Glutamatergic neuron (in vitro differentiated cells): ENCODE measurements at regions not wholly inside any gene's neighbourhood (a gene's known extent, or its start where the extent isn't known, plus 50 kb on each side); places are given as distances from the start of the nearest gene placed in this dataset.

ENCODE experiments used
- DNase-seq: peaks from one replicate; pipeline ENCODE4 v3.0.0; 2022
- H3K27ac Mint-ChIP-seq: one replicate; pipeline ENCODE4 v1.8.0; 2020; ENCODE audit warnings: mild to moderate bottlenecking, mixed read lengths, inconsistent platforms; ENCODE audit not compliant: unreplicated experiment
- H3K27me3 Mint-ChIP-seq: one replicate; pipeline ENCODE4 v1.8.0; 2020; ENCODE audit warnings: mild to moderate bottlenecking, moderate library complexity, mixed read lengths, inconsistent platforms; ENCODE audit not compliant: unreplicated experiment
- H3K36me3 Mint-ChIP-seq: one replicate; pipeline ENCODE4 v1.8.0; 2020; ENCODE audit warnings: mild to moderate bottlenecking, mixed read lengths, inconsistent platforms; ENCODE audit not compliant: unreplicated experiment
- H3K4me1 Mint-ChIP-seq: one replicate; pipeline ENCODE4 v1.8.0; 2020; ENCODE audit warnings: mild to moderate bottlenecking, low read depth, mixed read lengths, inconsistent platforms; ENCODE audit not compliant: unreplicated experiment
- H3K4me3 Mint-ChIP-seq: one replicate; pipeline ENCODE4 v1.8.0; 2020; ENCODE audit warnings: mild to moderate bottlenecking, mixed read lengths, inconsistent platforms; ENCODE audit not compliant: unreplicated experiment
- H3K9me3 Mint-ChIP-seq: one replicate; pipeline ENCODE4 v1.8.0; 2020; ENCODE audit warnings: mild to moderate bottlenecking, moderate library complexity, mixed read lengths, inconsistent platforms; ENCODE audit not compliant: unreplicated experiment
- TF ChIP-seq, protein P1 (sequence below): fragments of 200-600 bp; sonication (generic); IDR thresholded peaks from one replicate; pipeline ENCODE4 v1.5.0; 2021; ENCODE audit not compliant: partially characterized antibody, unreplicated experiment

DNA sequence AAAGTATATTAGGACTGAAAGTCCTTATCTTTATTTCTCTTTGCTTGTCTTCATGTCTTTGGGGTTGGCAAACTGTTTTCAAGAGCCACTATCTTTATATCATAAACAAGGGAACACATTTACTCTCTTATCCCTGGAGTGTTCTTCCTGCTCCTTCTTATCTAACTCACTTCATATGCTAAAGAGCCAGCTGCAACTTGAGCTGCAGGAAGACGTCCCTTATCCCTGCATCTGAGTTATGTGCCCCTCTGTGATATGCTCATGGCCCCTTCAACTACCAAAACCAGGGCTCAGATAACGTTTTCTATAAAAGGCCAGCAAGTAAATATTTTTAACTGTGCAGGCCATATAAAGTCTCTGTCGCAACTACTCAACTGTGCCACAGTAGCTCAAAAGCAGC lies 137.0 kb upstream of the CRBN start:
- TF ChIP-seq, protein P1, sequence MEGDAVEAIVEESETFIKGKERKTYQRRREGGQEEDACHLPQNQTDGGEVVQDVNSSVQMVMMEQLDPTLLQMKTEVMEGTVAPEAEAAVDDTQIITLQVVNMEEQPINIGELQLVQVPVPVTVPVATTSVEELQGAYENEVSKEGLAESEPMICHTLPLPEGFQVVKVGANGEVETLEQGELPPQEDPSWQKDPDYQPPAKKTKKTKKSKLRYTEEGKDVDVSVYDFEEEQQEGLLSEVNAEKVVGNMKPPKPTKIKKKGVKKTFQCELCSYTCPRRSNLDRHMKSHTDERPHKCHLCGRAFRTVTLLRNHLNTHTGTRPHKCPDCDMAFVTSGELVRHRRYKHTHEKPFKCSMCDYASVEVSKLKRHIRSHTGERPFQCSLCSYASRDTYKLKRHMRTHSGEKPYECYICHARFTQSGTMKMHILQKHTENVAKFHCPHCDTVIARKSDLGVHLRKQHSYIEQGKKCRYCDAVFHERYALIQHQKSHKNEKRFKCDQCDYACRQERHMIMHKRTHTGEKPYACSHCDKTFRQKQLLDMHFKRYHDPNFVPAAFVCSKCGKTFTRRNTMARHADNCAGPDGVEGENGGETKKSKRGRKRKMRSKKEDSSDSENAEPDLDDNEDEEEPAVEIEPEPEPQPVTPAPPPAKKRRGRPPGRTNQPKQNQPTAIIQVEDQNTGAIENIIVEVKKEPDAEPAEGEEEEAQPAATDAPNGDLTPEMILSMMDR: no peak
- Mint-ChIP-seq H3K4me3 (no peak overlapping the region), H3K27me3 (peaks cover 6% of the 10 kb centered on the region), H3K4me1 (no peaks in the 10 kb centered on the region), H3K27ac (no peak overlapping the region), H3K36me3 (peaks cover 11% of the 10 kb centered on the region), H3K9me3 (peaks cover 5% of the 10 kb centered on the region)
- DNase-seq: no peak

DNA sequence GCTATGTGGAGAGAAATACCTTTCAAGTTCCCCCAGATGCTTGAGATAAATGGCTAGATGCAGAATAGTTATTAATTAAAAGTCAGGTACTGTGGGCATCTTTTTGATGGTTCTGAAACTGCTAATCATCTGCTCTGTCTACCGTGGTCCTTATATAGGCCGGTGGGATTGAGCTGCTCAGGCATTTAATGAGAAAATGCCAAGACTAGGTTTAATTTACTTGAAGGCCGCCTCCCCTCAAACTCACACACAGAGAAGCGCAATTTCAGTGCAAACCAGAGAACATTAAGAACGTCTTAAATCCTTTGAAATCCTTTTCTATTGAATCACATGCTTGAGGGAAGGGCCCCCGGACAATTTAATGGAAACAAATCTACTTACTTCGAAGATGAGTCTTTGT lies 136.4 kb upstream of the CRBN start:
- Mint-ChIP-seq H3K4me3 (no peak overlapping the region), H3K36me3 (peaks cover 11% of the 10 kb centered on the region), H3K4me1 (no peaks in the 10 kb centered on the region), H3K27ac (no peak overlapping the region), H3K27me3 (peaks cover 8% of the 10 kb centered on the region), H3K9me3 (peaks cover 5% of the 10 kb centered on the region)
- TF ChIP-seq, protein P1: no peak
- no peak for DNase-seq

DNA sequence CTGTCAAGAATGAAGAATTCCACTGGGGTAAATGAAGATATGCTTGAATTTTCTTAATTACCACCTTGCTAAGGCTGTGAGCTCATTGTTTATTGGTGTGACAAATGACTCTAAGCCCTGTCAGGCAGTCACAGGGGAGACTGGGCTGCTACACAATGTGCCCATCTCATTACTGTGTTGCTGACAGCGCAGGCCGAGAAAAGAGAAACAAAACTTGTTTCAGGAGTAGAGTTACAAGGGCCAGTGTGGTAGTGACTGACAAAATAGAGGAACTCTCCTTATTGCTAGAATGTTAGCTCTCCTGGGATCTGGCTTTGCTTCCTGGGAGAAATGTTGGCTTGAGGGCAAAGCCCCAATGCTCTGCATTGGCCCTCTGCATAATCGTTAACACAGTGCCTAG lies 130.4 kb upstream of the CRBN start:
- TF ChIP-seq, protein P1: no peak
- no peaks in the 10 kb centered on the region for H3K36me3 Mint-ChIP-seq
- DNase-seq: no peak
- peaks cover 7% of the 10 kb centered on the region for H3K27me3 Mint-ChIP-seq
- H3K27ac Mint-ChIP-seq: no peak overlapping the region
- H3K4me1 Mint-ChIP-seq: peaks cover 10% of the 10 kb centered on the region
- H3K9me3 Mint-ChIP-seq: no peaks in the 10 kb centered on the region
- no peak overlapping the region for H3K4me3 Mint-ChIP-seq

DNA sequence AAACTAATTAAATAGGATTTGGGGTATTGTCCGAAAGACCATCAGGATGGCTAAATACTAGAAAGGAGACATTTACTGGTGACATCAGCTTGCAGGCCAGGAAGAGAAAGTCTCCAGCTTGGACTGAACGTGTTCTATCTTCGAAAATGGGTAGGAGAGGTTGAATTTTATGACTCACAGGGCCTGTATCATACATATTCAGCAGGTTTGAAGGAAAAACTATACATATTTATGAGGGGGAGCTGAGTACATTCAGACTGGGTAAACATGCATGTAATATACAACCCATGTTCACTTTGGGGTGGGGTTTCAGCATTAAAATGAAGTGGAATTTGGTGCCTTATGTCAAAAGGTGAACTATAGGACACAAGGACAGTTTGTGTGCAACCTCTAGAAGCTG lies 129.3 kb upstream of the CRBN start:
- Mint-ChIP-seq H3K27ac (no peak overlapping the region), H3K4me1 (peaks cover 10% of the 10 kb centered on the region), H3K9me3 (no peaks in the 10 kb centered on the region), H3K27me3 (peaks cover 7% of the 10 kb centered on the region), H3K4me3 (no peak overlapping the region), H3K36me3 (no peaks in the 10 kb centered on the region)
- TF ChIP-seq, protein P1: no peak
- no peak for DNase-seq

DNA sequence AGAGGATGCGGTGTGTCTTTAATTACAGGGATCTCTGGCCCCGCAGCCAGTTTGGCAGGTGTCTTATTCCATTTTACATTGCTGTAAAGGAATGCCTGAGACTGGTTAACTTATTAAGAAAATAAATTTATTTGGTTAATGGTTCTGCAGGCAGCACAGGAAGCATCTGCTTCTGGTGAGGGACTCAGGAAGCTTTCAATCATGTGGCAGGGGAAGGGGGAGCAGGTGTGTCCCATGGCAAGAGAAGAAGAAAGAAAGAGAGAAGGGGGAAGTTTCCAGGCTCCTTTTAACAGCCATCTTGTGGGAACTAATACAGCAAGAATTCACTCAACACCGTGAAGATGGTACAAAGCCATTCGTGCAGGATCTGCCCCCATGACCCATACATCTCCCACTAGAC lies 128.0 kb upstream of the CRBN start:
- no peak for DNase-seq
- Mint-ChIP-seq H3K27ac (no peak overlapping the region), H3K27me3 (peaks cover 7% of the 10 kb centered on the region), H3K36me3 (no peaks in the 10 kb centered on the region), H3K9me3 (no peaks in the 10 kb centered on the region), H3K4me1 (peaks cover 10% of the 10 kb centered on the region), H3K4me3 (no peak overlapping the region)
- TF ChIP-seq, protein P1: no peak
